ENCODE measurements at regions not wholly inside any gene's neighbourhood (a gene's known extent, or its start where the extent isn't known, plus 50 kb on each side); places are given as distances from the start of the nearest gene placed in this dataset.

DNA sequence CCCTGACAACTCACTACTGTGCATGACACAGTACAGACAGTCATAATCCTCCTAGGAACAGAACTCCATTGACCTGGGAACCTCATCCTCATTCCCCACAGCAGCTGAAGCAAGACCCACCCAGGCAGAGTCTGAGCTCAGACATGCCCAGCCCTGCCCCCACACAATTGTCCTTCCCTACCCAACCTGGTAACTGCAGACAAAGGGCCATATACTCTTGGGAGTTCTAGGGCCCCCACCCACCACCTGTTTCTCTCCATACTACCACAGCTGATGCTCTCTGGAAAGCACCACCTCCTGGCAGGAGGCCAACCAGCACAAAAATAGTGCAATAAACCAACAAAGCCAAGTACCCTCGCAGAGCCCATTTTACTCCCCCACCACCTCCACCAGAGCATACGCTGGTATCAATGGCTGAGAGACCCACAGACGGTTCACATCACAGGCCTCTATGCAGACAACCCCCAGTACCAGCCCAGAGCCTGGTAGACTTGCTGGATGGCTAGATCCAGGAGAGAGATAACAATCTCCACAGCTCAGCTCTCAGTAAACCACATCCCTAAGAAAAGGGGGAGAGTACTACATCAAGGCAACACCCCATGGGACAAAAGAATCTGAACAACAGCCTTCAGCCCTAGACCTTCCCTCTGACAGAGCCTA, 159.7 kb upstream of the CXADR start:
- Histone ChIP-seq H3K9ac (ENCODE audit: low read length) (no peak overlapping the region), H3K27me3 (ENCODE audit: low read depth, low read length) (no peaks in the 10 kb centered on the region), H2AFZ (ENCODE audit: low read depth, low read length) (no peak overlapping the region), H3K79me2 (ENCODE audit: low read length) (no peaks in the 10 kb centered on the region), H4K20me1 (ENCODE audit: insufficient read depth, low read length) (no peaks in the 10 kb centered on the region), H3K9me3 (ENCODE audit: insufficient read depth, low read length) (no peaks in the 10 kb centered on the region), H3K4me1 (ENCODE audit: low read length) (no peaks in the 10 kb centered on the region), H3K36me3 (replicated peaks; ENCODE audit: low read depth, low read length) (no peaks in the 10 kb centered on the region), H3K4me3 (ENCODE audit: low read length) (no peak overlapping the region), H3K27ac (ENCODE audit: low read length) (no peak overlapping the region), H3K4me2 (ENCODE audit: low read length) (no peak overlapping the region)
- no peak for TF ChIP-seq EZH2phosphoT487 (IDR thresholded peaks at IDR 0.05; ENCODE audit: low read depth)
- TF ChIP-seq, protein P1, sequence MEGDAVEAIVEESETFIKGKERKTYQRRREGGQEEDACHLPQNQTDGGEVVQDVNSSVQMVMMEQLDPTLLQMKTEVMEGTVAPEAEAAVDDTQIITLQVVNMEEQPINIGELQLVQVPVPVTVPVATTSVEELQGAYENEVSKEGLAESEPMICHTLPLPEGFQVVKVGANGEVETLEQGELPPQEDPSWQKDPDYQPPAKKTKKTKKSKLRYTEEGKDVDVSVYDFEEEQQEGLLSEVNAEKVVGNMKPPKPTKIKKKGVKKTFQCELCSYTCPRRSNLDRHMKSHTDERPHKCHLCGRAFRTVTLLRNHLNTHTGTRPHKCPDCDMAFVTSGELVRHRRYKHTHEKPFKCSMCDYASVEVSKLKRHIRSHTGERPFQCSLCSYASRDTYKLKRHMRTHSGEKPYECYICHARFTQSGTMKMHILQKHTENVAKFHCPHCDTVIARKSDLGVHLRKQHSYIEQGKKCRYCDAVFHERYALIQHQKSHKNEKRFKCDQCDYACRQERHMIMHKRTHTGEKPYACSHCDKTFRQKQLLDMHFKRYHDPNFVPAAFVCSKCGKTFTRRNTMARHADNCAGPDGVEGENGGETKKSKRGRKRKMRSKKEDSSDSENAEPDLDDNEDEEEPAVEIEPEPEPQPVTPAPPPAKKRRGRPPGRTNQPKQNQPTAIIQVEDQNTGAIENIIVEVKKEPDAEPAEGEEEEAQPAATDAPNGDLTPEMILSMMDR (IDR thresholded peaks at IDR 0.05; ENCODE audit: low read depth, low read length) = no peak

DNA sequence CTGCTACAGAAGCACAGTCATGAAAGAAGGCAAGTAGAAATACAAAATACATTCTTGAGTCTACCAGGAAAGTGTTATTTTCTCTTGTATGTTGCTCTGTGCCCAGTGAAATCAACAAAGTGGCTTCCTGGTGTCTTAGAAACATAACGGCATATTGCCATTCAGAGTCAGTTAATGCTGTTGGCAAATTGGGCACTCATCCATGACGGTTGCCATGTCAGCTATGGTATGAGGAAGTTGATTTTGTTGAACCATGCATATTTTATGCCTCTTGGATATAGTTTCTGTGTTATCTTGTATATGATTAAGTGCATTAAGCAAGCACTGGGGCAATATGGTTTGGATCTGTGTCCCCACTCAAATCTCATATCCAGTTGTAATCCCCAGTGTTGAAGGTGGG, 153.1 kb upstream of the CXADR start:
- Histone ChIP-seq H3K4me2 (ENCODE audit: low read length) (no peak overlapping the region), H3K9ac (ENCODE audit: low read length) (no peak overlapping the region), H3K4me3 (ENCODE audit: low read length) (no peak overlapping the region), H3K79me2 (ENCODE audit: low read length) (no peaks in the 10 kb centered on the region), H3K36me3 (replicated peaks; ENCODE audit: low read depth, low read length) (no peaks in the 10 kb centered on the region), H3K27me3 (ENCODE audit: low read depth, low read length) (no peaks in the 10 kb centered on the region), H2AFZ (ENCODE audit: low read depth, low read length) (no peak overlapping the region), H3K9me3 (ENCODE audit: insufficient read depth, low read length) (no peaks in the 10 kb centered on the region), H4K20me1 (ENCODE audit: insufficient read depth, low read length) (no peaks in the 10 kb centered on the region), H3K4me1 (ENCODE audit: low read length) (no peaks in the 10 kb centered on the region), H3K27ac (ENCODE audit: low read length) (no peak overlapping the region)
- TF ChIP-seq, protein P1 (IDR thresholded peaks at IDR 0.05; ENCODE audit: low read depth, low read length) = no peak

DNA sequence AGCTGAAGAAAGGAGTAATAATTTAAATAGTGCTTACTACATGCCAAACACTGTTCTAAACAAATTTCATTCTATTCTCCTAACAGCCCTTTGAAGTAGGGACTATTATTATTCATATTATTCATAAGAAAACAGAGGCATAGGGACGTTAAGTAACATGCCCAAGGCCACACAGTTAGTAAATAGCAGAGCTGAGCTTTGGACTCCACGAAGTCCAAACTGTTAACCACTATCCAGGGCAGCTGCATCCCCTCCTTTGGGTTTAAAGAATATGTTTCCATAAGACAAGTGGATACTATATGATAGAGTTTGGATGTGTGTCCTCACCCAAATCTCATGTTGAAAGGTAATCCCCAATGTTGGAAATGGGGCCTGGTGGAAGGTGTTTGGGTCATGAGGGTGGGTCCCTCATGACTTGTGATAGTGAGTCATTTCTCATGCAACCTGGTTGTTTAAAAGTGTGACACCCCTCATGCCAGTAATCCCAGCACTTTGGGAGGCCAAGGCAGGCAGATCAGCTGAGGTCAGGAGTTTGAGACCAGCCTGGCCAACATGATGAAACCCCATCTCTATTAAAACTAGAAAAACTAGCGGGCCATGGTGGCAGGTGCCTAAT, 144.0 kb upstream of the CXADR start:
- Histone ChIP-seq H2AFZ (ENCODE audit: low read depth, low read length) (no peak overlapping the region), H3K9me3 (ENCODE audit: insufficient read depth, low read length) (0 out of 2 replicates have a peak, but pooled peaks cover 4% of the 10 kb centered on the region), H3K4me2 (ENCODE audit: low read length) (no peak overlapping the region), H3K4me1 (ENCODE audit: low read length) (peaks cover 13% of the 10 kb centered on the region), H3K79me2 (ENCODE audit: low read length) (no peaks in the 10 kb centered on the region), H3K4me3 (ENCODE audit: low read length) (no peak overlapping the region), H3K36me3 (replicated peaks; ENCODE audit: low read depth, low read length) (no peaks in the 10 kb centered on the region), H4K20me1 (ENCODE audit: insufficient read depth, low read length) (no peaks in the 10 kb centered on the region), H3K9ac (ENCODE audit: low read length) (no peak overlapping the region), H3K27me3 (ENCODE audit: low read depth, low read length) (no peaks in the 10 kb centered on the region), H3K27ac (ENCODE audit: low read length) (no peak overlapping the region)
- TF ChIP-seq, protein P1 (IDR thresholded peaks at IDR 0.05; ENCODE audit: low read depth, low read length) = no peak
- no peak for TF ChIP-seq EZH2phosphoT487 (IDR thresholded peaks at IDR 0.05; ENCODE audit: low read depth)

DNA sequence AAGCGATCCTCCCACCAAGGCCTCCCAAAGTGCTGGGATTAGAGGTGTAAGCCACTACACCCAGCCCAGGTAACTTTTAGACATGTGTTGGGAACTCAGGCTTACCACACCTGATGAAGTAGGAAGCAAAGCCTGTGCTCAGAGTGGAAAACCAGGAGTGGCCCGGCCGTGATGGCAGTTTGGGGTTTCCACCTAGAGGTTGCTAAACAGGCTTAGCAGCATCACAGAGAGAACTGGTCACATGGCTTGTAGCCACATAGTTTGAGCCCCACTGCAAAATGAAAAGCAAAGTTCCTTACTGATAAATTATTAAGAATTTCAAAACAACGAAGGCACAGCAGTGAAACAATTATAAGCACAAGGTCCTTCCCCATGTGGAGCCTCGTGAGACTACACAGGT, 142.6 kb upstream of the CXADR start:
- Histone ChIP-seq H3K27me3 (ENCODE audit: low read depth, low read length) (no peaks in the 10 kb centered on the region), H3K36me3 (replicated peaks; ENCODE audit: low read depth, low read length) (no peaks in the 10 kb centered on the region), H3K9me3 (ENCODE audit: insufficient read depth, low read length) (0 out of 2 replicates have a peak, but pooled peaks cover 4% of the 10 kb centered on the region), H3K4me2 (ENCODE audit: low read length) (no peak overlapping the region), H3K79me2 (ENCODE audit: low read length) (no peaks in the 10 kb centered on the region), H3K4me3 (ENCODE audit: low read length) (no peak overlapping the region), H4K20me1 (ENCODE audit: insufficient read depth, low read length) (no peaks in the 10 kb centered on the region), H3K9ac (ENCODE audit: low read length) (no peak overlapping the region), H3K27ac (ENCODE audit: low read length) (no peak overlapping the region), H2AFZ (ENCODE audit: low read depth, low read length) (no peak overlapping the region), H3K4me1 (ENCODE audit: low read length) (peaks cover 9% of the 10 kb centered on the region)
- TF ChIP-seq, protein P1 (IDR thresholded peaks at IDR 0.05; ENCODE audit: low read depth, low read length) = no peak
- no peak for TF ChIP-seq EZH2phosphoT487 (IDR thresholded peaks at IDR 0.05; ENCODE audit: low read depth)
